Testis (tissue), 2 donors: ENCODE measurements at regions not wholly inside any gene's neighbourhood (a gene's known extent, or its start where the extent isn't known, plus 50 kb on each side); places are given as distances from the start of the nearest gene placed in this dataset.

ENCODE experiments used
- POLR2A ChIP-seq: fragments of 450-650 bp; IDR thresholded peaks from one replicate; pipeline ENCODE4 v1.6.1; 2017; ENCODE audit warnings: antibody characterized with exemption, mild to moderate bottlenecking, moderate library complexity
- TF ChIP-seq, protein P1 (sequence below), 3 experiments: fragments of 450-650 bp in 2 of 3; fragments of 200-600 bp in 1 of 3; sonication (generic) in 1 of 3; IDR thresholded peaks; one replicate each; pipeline ENCODE4 v1.5.1; 2016 to 2019; ENCODE audit warnings: antibody characterized with exemption in 3 of 3, mild to moderate bottlenecking in 2 of 3, moderate library complexity in 1 of 3

GRCh38 chrX:5632061-5632614 lies 596.5 kb downstream of the NLGN4X start:
- TF ChIP-seq, protein P1, sequence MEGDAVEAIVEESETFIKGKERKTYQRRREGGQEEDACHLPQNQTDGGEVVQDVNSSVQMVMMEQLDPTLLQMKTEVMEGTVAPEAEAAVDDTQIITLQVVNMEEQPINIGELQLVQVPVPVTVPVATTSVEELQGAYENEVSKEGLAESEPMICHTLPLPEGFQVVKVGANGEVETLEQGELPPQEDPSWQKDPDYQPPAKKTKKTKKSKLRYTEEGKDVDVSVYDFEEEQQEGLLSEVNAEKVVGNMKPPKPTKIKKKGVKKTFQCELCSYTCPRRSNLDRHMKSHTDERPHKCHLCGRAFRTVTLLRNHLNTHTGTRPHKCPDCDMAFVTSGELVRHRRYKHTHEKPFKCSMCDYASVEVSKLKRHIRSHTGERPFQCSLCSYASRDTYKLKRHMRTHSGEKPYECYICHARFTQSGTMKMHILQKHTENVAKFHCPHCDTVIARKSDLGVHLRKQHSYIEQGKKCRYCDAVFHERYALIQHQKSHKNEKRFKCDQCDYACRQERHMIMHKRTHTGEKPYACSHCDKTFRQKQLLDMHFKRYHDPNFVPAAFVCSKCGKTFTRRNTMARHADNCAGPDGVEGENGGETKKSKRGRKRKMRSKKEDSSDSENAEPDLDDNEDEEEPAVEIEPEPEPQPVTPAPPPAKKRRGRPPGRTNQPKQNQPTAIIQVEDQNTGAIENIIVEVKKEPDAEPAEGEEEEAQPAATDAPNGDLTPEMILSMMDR (IDR thresholded peaks at IDR 0.05), result no peak
- TF ChIP-seq POLR2A, result no peak
